GM12872 (cell line): ENCODE measurements at regions not wholly inside any gene's neighbourhood (a gene's known extent, or its start where the extent isn't known, plus 50 kb on each side); places are given as distances from the start of the nearest gene placed in this dataset.

Experiments
- CTCF ChIP-seq: IDR thresholded peaks from 3 replicates; pipeline ENCODE4 v1.5.1; 2011; ENCODE audit warnings: low read depth, mild to moderate bottlenecking, low read length, moderate library complexity; ENCODE audit not compliant: insufficient read depth

GRCh38 chr17:20914658-20915057, 128.2 kb downstream of the USP22 start:
- no peak for TF ChIP-seq CTCF

- no peak for TF ChIP-seq CTCF
These were observed 126.4 kb downstream of the USP22 start for GRCh38 chr17:20916383-20916782.

- no peak for TF ChIP-seq CTCF
These were observed 122.6 kb downstream of the USP22 start for GRCh38 chr17:20920095-20920814.

GRCh38 chr17:20920815-20921199, 122.0 kb downstream of the USP22 start:
- TF ChIP-seq CTCF = no peak

GRCh38 chr17:20922128-20922670, 120.6 kb downstream of the USP22 start:
- no peak for TF ChIP-seq CTCF

GRCh38 chr17:20924306-20924705, 118.5 kb downstream of the USP22 start:
- TF ChIP-seq CTCF = no peak

- no peak for TF ChIP-seq CTCF
These were observed 117.7 kb downstream of the USP22 start for GRCh38 chr17:20925091-20925490.

- no peak for TF ChIP-seq CTCF
These were observed 116.9 kb downstream of the USP22 start for GRCh38 chr17:20925954-20926353.
